NOMO-1 treated with DMSO at 0.1 percent for 48 hours (cell line): ENCODE measurements at regions not wholly inside any gene's neighbourhood (a gene's known extent, or its start where the extent isn't known, plus 50 kb on each side); places are given as distances from the start of the nearest gene placed in this dataset.

Experiments
- DNase-seq: peaks from one replicate; lab custom pipeline; 2025; ENCODE audit not compliant: unreplicated experiment; lab: John Stamatoyannopoulos, UW

DNA sequence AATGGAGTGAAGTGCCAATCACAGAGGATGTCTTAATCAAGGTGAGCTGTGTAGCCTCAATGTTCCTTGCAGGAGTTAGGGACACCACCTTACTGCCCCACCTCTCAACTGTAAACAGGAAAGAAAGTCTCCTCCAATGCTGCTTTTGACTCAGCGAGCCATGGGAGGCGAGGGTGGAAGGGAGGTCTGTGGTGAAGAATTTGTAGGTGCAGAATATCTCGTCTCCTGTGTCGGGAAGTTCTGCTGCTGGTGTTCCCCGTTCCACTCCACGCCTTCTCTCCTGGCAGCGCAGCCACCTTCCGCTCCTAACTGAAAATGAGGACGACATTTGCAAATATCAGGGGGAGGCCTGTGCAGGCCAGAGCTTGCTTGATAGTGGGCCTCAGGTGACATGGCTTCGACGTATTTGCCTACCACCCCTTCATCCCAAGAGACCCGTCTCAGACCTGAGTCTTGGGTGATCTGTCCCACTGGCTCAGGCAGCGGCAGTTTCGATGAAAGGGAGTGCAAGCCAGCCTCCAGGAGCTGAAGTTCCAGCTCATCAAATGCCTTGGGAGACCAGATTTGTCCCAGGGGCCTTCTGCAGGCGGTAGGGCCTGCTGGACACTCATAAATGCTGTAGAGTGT, 368.3 kb upstream of the C1orf174 start:
- DNase-seq = no peak

DNA sequence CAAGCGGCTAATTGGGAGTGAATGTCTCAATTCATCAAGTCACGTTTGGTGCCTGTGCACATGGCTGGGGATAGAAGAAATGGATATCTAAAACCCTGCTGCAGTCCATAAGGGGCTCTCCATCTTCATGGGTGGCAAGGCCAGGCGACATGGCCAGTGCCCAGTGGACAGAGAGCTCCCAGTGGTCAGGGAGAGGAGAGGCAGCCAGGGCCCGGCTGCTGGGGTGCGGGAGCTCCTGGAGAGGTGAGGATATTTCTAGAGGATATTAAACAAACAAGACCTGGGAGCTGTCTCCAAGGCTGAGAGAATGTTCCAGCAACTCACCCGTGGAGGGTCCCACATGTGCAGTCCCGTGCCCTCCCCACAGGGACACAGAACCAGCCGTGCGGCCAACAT, 368.8 kb upstream of the C1orf174 start:
- DNase-seq = no peak

DNA sequence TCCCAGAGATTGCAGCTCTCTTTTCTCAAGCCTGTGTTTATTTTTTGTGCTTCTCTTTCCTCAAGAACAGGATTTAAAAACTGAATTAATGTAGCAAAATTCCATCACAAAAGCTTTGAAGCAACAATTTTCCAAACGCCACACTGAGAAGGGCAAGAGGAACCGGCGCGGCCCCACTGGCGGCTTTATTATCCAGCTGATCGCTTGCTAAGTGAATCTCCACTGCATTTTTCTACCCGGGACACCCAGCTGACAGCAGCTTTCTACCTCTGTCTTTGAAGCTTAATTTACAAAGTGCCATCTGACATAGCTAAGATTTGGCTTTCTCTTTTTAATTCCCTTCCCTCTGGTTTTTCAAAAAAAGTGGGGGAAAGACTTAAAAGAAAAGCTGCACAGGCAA, 369.3 kb upstream of the C1orf174 start:
- DNase-seq = no peak

DNA sequence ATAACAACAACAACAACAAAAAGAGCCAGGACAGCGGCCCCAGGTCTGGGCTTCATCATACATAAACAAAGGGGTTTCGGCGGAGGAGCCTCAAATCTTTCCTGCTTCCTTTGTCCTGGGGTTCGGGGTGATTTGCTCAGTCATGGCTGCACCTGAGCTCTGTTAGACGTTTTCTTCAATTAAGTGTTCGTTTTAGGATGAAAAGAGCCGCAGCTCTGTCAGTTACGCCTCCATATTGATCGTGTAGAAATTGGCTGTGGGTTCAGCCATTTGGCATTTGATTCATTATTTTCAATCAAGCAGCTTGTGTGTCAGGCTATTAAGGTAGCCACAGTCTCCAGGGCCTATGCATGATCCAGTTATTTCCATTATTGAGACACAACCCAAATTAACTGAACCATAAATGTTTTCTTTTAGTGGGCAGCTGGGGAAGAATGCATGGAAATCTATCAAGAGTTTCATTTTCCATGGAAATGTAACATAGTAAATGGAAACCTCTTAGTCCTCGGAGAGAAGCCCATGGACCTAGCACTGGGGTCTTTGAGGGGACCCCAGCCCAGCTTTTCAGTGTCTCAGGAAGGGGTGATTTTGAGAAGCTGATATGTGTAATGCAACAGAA, 370.0 kb upstream of the C1orf174 start:
- DNase-seq = no peak

DNA sequence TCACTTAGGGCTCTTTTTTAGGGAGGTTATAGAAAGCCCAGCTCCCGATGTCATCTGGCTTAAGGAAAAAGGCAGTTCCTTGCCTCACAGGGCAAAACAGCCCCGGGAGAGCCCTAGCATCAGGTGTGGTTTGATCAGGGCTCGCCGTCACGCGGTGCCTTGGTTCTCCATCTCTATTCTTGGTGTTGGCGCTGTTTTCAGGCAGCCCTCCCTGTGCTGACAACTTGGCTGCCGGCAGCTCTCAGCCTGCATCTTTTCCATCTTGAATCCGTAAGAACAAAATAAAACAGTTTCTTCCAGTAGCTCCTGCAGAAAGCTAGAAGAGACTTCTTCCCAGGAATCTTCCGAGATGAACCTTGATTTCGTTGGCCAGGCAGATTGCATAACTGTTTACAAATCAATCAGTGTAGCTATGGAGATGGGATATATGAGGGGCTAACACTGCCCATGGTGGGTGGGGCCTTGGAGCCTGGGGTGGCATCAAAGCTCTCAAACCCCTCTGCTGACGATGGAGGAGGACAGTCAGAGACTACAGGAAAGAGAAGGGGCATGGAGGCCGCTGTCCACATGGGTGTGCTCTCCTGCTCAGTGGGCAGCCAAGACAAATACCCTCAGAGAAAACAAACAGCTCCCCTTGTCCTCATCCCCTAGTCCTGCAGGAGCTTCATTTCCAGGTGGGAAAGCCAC, 370.7 kb upstream of the C1orf174 start:
- DNase-seq = no peak

DNA sequence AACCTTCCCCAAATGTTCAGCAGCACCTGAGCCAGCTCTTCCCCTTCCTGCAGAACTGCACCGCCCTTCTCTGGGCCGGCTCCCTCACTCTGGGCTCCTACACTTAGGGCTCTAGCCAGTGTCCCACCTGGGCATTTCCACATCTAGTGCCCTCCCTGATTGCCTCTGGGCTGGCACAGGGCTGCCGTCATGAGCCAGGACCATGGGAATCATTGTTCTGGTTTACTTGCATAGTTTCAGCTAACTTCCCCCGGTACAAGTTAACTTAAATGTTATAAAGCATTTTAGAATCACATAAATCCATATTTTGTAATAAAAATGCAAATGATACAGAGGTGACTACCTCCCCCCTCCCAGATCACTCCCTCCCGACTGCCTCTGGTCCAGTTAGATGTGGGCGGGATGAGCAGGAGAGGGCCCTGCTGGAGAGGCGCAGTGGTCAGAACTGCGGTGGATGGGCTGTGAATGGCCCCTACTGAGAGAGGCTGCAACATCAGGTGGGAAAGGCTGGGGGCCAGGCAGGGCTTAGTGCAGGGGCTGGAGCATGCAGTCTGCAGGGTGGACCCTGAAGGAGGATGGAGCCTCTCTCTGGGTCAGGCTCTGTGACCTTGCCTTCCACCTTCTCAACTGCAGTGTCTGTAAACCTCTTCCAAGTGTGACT, 371.4 kb upstream of the C1orf174 start:
- DNase-seq = no peak

DNA sequence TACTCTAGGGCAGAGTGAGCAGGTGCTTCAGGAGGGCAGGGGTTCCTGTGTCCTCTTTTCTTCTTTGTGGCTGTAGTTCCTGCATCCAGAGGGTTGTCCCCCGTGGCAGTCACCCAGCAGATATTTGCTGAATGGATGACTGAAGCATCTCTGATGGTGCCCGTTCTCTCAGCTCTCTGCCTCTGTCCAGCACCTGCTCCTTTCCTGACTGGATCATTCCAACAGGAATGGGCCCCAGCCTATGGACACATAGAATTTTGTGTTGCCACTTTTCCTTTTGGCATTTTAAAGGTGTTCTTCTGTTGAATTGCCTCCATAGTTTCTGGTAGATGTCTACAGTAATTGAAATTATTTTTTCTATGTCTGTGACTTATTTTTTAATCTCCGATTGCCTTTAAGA, 372.5 kb upstream of the C1orf174 start:
- DNase-seq = no peak

DNA sequence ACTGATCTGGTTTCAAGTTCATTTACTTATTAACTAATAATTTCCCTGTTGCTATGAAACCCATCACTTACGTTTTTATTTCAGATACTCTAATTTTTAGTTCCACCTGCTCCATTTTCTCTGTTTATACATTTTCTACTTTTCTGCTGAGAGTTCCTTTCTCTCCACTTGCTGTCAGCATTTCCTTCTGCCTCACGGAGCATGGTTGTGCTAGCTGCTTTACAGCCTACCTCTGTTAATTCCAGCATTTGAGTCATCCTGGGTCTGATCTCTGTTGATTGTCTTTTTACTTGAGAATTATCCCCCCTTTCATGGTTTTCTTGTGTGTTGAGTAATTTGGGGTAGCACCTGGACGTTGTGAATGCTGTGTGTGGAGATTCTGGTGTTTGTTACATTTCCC, 373.2 kb upstream of the C1orf174 start:
- no peak for DNase-seq

DNA sequence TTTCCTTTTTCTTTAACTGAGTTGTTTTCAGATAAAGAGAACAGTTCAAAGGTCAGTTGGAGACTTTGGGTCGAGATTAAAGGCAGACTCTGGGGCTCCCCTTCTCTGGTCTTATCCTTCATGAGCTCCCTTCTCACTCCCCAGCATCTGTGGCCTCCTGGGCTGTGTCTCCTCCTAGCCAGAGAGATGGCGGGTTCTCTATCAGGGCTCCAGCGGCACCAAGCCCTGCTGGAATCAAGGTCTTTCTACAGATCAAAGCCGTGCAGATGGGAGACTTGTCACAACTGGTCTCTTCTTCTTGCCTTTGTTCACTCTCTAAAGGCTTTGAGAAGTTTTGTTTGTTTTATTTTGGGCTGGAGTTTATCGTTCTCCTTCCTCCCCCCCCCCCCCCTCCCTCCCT, 373.7 kb upstream of the C1orf174 start:
- no peak for DNase-seq

DNA sequence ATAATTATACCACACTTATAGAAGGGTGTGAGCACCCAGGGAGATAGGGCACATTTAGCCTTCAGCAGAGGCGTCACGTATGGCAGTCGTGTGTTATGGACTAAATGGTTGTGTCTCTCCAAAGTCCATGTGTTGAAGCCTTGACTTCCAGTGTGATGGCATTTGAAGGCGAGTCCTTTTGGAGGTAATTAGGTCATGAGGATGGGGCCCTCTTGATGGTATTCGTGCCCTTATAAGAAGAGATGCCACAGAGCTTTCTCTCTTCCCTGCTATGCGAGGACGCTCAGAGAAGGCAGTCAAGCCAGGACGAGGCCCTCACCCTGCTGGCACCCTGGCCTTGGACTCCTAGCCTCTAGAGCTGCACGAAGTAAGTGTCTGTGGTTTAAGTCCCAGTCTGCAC, 375.0 kb upstream of the C1orf174 start:
- DNase-seq = no peak

DNA sequence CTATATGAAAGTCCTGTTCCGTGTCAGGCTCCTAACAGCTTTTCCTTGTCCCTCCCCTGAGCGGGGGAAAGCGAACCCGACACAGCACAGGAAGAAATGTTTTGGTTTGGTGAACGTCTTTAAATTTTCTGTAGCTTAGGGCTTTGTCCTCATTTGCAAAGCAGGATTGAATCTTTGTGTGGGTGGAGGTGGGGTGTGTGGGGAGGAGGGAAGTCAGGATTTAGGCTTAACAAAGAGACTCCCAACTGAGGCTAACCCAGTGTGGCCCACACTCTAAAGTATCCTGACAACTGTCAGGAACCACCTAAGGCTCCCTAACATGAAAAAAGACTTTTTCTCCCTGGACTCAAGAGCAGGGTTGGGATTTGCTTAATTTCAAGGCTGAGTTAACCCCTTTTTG, 376.2 kb upstream of the C1orf174 start:
- no peak for DNase-seq

DNA sequence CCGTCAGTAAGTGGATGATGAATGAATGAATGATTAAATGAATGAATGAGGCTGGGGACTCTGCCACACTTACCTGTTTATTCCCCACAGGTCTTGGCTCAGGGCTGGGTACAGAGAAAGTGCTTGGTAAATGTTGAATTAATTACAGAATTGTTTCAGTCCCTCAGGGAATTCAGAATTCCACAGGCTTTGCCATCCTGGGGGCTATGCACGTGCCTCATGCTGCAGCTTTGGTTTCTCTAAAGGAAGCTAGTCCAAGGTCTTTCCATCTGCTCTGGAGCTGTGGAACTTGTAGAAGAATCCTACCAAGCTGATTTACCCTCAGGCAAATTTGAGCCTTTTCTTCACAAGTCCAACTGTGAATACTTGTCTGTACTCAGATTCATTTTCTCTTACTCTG, 376.8 kb upstream of the AJAP1 start:
- DNase-seq = no peak

DNA sequence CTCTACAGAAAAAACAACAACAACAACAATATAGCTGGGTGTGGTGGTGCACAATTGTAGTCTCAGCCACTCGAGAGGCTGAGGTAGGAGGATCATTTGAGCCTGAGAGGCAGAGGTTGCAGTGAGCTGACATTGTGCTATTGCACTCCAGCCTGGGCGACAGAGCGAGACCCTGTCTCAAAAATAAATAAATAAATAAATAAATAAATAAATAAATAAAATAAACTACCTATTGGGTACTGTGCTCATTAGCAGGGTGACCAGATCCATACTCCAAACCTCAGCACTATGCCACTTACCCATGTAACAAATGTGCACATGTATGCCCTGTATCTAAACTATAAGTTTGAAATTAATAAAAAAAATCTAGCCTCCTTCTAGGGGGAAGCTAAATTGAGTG, 369.4 kb upstream of the AJAP1 start:
- no peak for DNase-seq

DNA sequence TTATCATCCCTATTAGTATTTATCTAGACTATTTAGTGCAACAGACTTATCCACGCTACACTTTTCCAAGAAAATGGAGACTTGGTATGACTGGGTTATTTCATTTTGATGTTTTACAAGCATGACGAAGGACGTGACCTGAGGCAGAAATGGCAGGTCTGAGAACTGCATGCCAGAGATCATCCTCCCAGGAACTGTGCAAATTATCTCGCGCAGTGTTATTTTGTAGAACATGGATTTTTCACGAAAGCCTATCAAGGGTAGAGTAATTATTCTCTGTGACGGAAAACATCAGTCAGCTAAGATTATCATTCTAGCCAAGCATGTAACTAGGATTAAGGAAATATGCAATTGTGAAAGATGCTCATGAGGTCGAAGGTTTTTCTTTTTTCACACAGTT, 361.5 kb upstream of the AJAP1 start:
- DNase-seq = no peak

DNA sequence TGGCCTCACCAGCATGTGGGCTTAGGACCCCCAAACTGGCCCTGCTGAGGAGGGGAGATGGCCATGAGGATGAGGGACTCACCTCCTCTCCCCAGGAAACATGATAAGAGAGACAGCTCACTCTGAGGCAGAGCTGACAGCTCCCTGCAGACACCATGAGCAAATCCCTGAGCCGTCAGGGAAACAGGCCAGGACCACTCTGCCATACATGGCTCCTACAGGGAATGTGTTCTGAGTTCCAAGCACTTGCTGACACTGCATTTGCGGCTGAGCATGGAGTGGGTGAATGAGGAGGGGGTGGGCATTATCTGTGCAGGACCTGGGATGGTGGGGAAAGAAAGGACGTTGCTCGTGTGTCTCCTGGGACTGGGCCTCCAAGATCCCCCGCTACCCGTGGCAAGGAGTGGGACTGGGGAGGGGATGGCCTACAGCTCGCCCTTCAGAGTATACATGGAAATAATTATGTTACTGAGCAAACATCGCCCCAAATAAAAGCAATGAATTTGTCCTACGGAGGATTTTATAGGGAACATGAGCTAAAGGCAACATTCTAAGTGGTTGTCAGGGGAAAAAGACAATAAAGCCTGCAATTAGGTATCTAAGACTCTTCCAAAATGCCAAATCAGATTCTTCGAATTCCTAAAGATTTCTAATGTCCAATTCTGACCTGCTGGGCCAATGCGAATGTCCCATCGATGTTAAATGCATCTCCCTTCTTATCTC, 355.9 kb upstream of the AJAP1 start:
- no peak for DNase-seq

DNA sequence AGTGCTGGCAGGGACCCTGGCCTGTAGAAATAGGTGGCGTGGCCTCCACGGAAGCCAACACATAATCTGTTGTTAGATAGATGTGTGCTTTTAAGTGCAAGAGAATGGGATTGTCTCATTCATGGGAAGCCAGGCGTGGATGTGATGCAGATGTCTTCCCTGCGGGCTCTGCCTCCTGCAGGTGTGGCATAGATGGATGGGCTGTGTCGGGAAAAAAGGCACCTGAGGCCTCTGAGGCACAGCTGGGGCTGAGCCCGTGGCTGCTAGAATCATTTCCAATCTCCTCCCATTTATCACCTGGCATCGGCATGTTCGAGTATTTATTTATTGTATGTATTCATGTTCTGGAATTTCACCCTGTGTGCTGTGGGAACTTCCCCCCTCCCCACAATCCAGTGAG, 353.4 kb upstream of the AJAP1 start:
- no peak for DNase-seq

DNA sequence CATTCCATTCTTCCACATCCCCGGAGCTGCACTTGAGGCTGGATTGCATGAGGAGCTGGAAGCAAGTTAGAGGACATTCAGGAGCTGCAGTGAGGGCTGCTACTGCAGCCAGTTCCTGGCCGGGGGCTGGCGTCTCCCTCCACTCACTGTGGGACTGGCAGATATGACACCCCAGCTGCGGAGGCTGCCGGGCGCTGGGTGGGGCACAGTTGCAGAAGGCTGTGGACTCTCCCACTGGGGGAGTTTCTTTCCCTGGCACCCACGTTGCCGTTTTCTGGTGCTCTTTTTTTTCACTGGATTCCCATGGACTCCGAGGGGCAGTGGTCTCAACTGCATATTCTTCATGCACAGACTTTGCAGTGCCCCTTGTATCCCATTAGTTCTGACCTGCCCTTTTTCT, 351.1 kb upstream of the AJAP1 start:
- no peak for DNase-seq

DNA sequence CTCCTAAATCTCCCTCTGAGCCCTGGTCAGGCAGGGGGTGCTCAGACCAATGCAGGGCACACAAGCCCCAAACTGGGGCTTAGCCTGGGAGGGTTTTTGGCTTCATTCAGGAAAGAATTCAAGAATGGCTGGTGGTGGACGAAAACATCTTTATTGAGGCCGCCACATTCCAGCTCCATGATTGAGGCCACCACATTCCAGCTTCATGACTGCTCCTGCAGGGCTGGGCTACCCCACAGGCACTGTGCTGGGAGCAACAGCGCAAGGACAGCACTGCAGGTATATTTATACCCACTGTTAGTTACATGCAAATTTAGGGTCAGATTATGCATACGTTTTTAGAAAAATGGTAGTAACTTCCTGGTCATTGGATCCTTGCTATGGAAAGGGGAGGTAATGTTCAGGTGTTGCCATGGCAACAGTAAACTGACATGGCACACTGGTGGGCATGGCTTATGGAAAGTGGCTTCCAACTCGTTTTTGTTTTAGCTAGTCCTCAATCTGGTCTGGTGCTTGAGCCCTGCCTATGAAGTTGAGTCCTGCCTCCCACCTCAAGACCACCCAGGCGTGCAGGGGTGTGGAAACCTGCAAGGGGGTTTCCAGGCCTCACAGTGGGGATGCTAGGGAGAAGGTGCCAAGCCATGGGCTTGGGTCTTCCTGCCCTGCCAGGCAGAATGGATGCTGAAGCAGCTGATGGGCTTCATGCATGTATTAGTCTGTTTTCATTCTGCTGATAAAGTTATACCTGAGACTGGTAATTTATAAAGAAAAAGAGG, 348.7 kb upstream of the AJAP1 start:
- no peak for DNase-seq

DNA sequence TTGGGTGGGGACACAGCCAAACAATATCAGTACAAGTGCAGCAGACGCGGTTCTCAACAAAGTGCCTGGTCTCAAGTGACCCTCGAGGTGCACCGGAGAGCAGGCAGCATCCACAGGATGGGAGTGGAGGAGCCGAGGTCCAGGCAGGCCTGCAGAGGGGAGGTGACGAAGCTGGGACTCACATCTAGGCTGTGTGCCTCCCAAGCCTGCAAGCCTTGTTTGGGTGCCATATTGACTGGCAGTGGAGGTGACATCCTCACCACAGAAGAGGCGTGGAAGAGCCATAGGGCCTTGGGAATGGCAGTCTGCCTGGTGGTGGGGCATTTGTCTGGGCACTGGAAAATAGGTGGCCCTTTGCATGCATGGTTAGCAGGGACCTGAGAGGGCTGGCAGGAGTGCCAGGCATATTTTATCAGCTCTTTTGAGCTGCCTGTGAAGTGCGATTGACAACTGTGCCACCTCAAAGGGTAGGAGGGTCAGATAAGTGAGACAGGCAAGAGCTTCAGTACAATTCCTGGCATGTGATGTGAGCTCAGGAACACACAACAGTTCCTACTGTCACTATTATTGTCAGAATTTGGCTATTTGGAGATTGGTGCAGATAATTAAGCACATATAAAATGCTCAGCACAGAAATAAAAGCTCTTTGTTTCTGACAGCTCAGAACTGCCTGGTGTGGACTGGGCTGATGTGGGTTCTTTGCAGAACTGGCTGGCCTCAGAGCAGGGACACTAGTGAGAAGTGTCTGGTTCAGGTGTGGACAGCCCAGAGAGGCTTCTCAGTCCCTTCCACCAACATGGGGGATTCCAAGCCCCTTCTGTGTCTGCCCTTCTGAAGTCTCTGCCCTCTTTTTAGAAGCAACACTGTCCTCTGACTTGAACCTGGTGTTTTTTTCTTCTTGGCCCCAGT, 347.6 kb upstream of the AJAP1 start:
- DNase-seq = no peak

DNA sequence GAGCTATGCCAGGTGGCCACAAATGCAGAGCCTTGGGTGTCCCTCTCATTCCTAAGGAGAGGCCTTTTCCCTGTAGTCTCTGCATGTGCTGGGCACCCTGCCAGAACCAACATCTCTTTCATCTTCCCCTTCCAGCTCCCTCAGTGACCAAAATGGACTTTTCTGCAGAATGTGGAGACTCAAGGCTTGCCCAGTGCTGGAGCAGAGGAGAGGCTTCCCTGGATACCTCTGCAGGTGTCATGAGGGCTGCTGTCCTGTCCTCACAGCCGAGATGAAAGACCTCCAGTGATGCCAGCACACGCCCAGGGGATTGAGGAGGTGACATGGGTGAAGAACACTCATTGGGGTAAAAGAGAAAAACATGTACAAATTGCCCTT, 347.0 kb upstream of the AJAP1 start:
- no peak for DNase-seq
